Endothelial cell of umbilical vein (primary cell): ENCODE measurements at regions not wholly inside any gene's neighbourhood (a gene's known extent, or its start where the extent isn't known, plus 50 kb on each side); places are given as distances from the start of the nearest gene placed in this dataset.

Experiments
- BruUV-seq: library from RNA; stranded (reverse); fragments of 400-500 nt; replicated peaks from 2 replicates; lab custom pipeline; 2021; lab: Mats Ljungman, UMichigan
- CTCF ChIA-PET: fragments of 300-600, 350-600 bp; sonication (Branson Sonifier 250); formaldehyde crosslinking; loops from one replicate; lab custom pipeline; 2021; ENCODE audit warnings: antibody characterized with exemption, inconsistent platforms; lab: Charles Lee
- POLR2A ChIA-PET: fragments of 300-600, 350-600 bp; sonication (Branson Sonifier 250); formaldehyde crosslinking; loops from one replicate; lab custom pipeline; 2021; ENCODE audit warnings: antibody characterized with exemption, inconsistent platforms; lab: Charles Lee
- DNase-seq: peaks from one replicate; pipeline ENCODE4 v3.0.0-alpha.2; 2011; ENCODE audit warnings: low read depth, low spot score
- FAIRE-seq: peaks from 2 replicates; lab custom pipeline; 2011; peaks lifted over from hg19 to GRCh38; lab: Jason Lieb, UNC
- H2AFZ ChIP-seq: 2 replicates; pipeline ENCODE4 v1.6.0; 2012; ENCODE audit warnings: low read depth, low read length, control low read depth, inconsistent platforms
- H3K27ac ChIP-seq: 2 replicates; pipeline ENCODE4 v1.5.1; 2011; ENCODE audit warnings: low read depth, mild to moderate bottlenecking, control low read depth, low read length, moderate library complexity; ENCODE audit not compliant: insufficient read depth
- H3K27me3 ChIP-seq, 2 experiments: 2 replicates each; pipeline versions ENCODE4 v1.6.0 to v1.6.1; 2011; ENCODE audit warnings: low read length in 2 of 2, mixed read lengths in 1 of 2; ENCODE audit not compliant: control insufficient read depth in 2 of 2, insufficient read depth in 2 of 2
- H3K36me3 ChIP-seq, 2 experiments: 2 replicates in 1 of 2; 3 replicates in 1 of 2; pipeline ENCODE4 v1.5.1; 2011; ENCODE audit warnings: low read length in 2 of 2, mild to moderate bottlenecking in 1 of 2, moderate library complexity in 1 of 2; ENCODE audit not compliant: control insufficient read depth in 2 of 2, insufficient read depth in 2 of 2; ENCODE audit errors: extremely low read depth in 1 of 2
- H3K4me1 ChIP-seq: 3 replicates; pipeline ENCODE4 v1.5.1; 2011; ENCODE audit warnings: mild to moderate bottlenecking, low read length; ENCODE audit not compliant: control insufficient read depth, insufficient read depth; ENCODE audit errors: extremely low read depth
- H3K4me2 ChIP-seq: 2 replicates; pipeline ENCODE4 v1.6.1; 2011; ENCODE audit warnings: low read length, control low read depth, mixed read lengths; ENCODE audit not compliant: insufficient read depth
- H3K4me3 ChIP-seq, 3 experiments: fragments of 200-600 bp in 1 of 3; sonication (generic), shearing (Covaris generic) in 1 of 3; replicated peaks in 1 of 3; 2 replicates each; pipeline ENCODE4 v1.5.1; 2011 to 2016; ENCODE audit warnings: control low read depth in 3 of 3, low read length in 3 of 3, mild to moderate bottlenecking in 2 of 3, inconsistent platforms in 1 of 3, low read depth in 1 of 3, moderate library complexity in 1 of 3; ENCODE audit not compliant: insufficient read depth in 1 of 3
- H3K79me2 ChIP-seq: 2 replicates; pipeline ENCODE4 v1.6.0; 2012; ENCODE audit warnings: low read length, inconsistent platforms; ENCODE audit not compliant: control insufficient read depth, insufficient read depth
- H3K9ac ChIP-seq: replicated peaks from 2 replicates; pipeline ENCODE3; 2011; ENCODE audit warnings: low read length, control low read depth; ENCODE audit not compliant: insufficient read depth; ENCODE audit errors: extremely low read depth
- H3K9me1 ChIP-seq: replicated peaks from 3 replicates; pipeline ENCODE4 v1.6.0; 2011; ENCODE audit warnings: mild to moderate bottlenecking, low read length; ENCODE audit not compliant: control insufficient read depth, insufficient read depth; ENCODE audit errors: extremely low read depth
- H3K9me3 ChIP-seq: replicated peaks from 2 replicates; pipeline ENCODE4 v1.5.1; 2012; ENCODE audit warnings: low read length, inconsistent platforms; ENCODE audit not compliant: control insufficient read depth, insufficient read depth
- H4K20me1 ChIP-seq: replicated peaks from 2 replicates; pipeline ENCODE3; 2011; ENCODE audit warnings: mild to moderate bottlenecking, low read length; ENCODE audit not compliant: control insufficient read depth, insufficient read depth; ENCODE audit errors: extremely low read depth
- EZH2 ChIP-seq: IDR thresholded peaks from 2 replicates; pipeline ENCODE4 v1.6.1; 2012; ENCODE audit warnings: borderline replicate concordance, low read depth, mild to moderate bottlenecking, moderate library complexity, low read length, inconsistent platforms; ENCODE audit not compliant: severe bottlenecking
- GATA2 ChIP-seq: IDR thresholded peaks from 2 replicates; pipeline ENCODE4 v1.7.0; 2011; ENCODE audit warnings: low read depth, mild to moderate bottlenecking, moderate library complexity, mixed read lengths, low read length; ENCODE audit not compliant: insufficient read length, insufficient read depth
- MAX ChIP-seq: IDR thresholded peaks from 2 replicates; pipeline ENCODE4 v1.6.1; 2011; ENCODE audit not compliant: insufficient read depth, insufficient read length
- MYC ChIP-seq: IDR thresholded peaks from one replicate; pipeline ENCODE4 v1.6.1; 2011; ENCODE audit warnings: mild to moderate bottlenecking, low read depth, low read length
- POLR2AphosphoS5 ChIP-seq: IDR thresholded peaks from 2 replicates; pipeline ENCODE4 v1.6.1; 2012; ENCODE audit warnings: low read depth, mild to moderate bottlenecking, control low read depth, low read length, moderate library complexity; ENCODE audit not compliant: insufficient read depth
- dilution Hi-C: fragments of 300-500 bp; cut with MboI; formaldehyde crosslinking; loops from one replicate; pipeline ENCODE4 v1.15.0; 2019; ENCODE audit warnings: low sequenced_read_pairs; ENCODE audit not compliant: extremely low pct_ligation_motif_present
- intact Hi-C: fragments of 100-400 bp; cut with micrococcal nuclease; formaldehyde crosslinking; loops from one replicate; pipeline ENCODE4 v1.10.0; 2022
- TF ChIP-seq, protein P1 (sequence below), 2 donors: IDR thresholded peaks; 1 replicate in 1 of 2; 2 replicates in 1 of 2; pipeline ENCODE4 v1.5.1; 2011; ENCODE audit warnings: low read length in 2 of 2, mild to moderate bottlenecking in 2 of 2, moderate library complexity in 2 of 2, control low read depth in 1 of 2, inconsistent platforms in 1 of 2, low read depth in 1 of 2; ENCODE audit not compliant: insufficient read depth in 1 of 2; ENCODE audit errors: extremely low read depth in 1 of 2

GRCh38 chr1:55951291-55951690 lies 628.1 kb downstream of the PLPP3 start:
- H3K9me3 ChIP-seq, result no peaks in the 10 kb centered on the region
- no TSS peak for BruUV-seq
- no peak overlapping the region for H3K9ac ChIP-seq
- no peaks in the 10 kb centered on the region for H3K4me1 ChIP-seq
- ChIA-PET POLR2A (no interaction called here), CTCF (no interaction called here)
- no peaks in the 10 kb centered on the region for H3K36me3 ChIP-seq
- no peak overlapping the region for H3K4me3 ChIP-seq
- H3K27ac ChIP-seq, result no peak overlapping the region
- intact Hi-C loops (no loop called here), dilution Hi-C loops (no loop called here)
- H4K20me1 ChIP-seq, result no peaks in the 10 kb centered on the region
- TF ChIP-seq MYC (no peak), GATA2 (no peak)
- no peaks in the 10 kb centered on the region for H3K79me2 ChIP-seq
- no peak overlapping the region for H3K4me2 ChIP-seq
- no peaks in the 10 kb centered on the region for H3K9me1 ChIP-seq
- no peak for DNase-seq
- H2AFZ ChIP-seq, result no peak overlapping the region
- no peaks in the 10 kb centered on the region for H3K27me3 ChIP-seq
- FAIRE-seq, result peak; percentile 55

- Histone ChIP-seq H3K27ac (no peak overlapping the region), H3K79me2 (no peaks in the 10 kb centered on the region), H3K9ac (no peak overlapping the region), H4K20me1 (no peaks in the 10 kb centered on the region), H3K9me1 (no peaks in the 10 kb centered on the region), H3K27me3 (no peaks in the 10 kb centered on the region), H3K4me1 (no peaks in the 10 kb centered on the region), H3K36me3 (no peaks in the 10 kb centered on the region), H3K9me3 (no peaks in the 10 kb centered on the region), H3K4me2 (no peak overlapping the region), H2AFZ (no peak overlapping the region), H3K4me3 (no peak overlapping the region)
- no peak for TF ChIP-seq MAX
- TF ChIP-seq, protein P1, sequence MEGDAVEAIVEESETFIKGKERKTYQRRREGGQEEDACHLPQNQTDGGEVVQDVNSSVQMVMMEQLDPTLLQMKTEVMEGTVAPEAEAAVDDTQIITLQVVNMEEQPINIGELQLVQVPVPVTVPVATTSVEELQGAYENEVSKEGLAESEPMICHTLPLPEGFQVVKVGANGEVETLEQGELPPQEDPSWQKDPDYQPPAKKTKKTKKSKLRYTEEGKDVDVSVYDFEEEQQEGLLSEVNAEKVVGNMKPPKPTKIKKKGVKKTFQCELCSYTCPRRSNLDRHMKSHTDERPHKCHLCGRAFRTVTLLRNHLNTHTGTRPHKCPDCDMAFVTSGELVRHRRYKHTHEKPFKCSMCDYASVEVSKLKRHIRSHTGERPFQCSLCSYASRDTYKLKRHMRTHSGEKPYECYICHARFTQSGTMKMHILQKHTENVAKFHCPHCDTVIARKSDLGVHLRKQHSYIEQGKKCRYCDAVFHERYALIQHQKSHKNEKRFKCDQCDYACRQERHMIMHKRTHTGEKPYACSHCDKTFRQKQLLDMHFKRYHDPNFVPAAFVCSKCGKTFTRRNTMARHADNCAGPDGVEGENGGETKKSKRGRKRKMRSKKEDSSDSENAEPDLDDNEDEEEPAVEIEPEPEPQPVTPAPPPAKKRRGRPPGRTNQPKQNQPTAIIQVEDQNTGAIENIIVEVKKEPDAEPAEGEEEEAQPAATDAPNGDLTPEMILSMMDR (IDR thresholded peaks at IDR 0.05; ENCODE audit: extremely low read depth in 1 of 2, insufficient read depth in 1 of 2, low read depth in 1 of 2, low read length in 2 of 2), result no peak
- no peak for TF ChIP-seq EZH2
- no peak for TF ChIP-seq POLR2AphosphoS5
- TF ChIP-seq MYC, result no peak
- intact Hi-C loops (no loop called here), dilution Hi-C loops (no loop called here)
- BruUV-seq, result no TSS peak
- DNase-seq, result no peak
- FAIRE-seq, result no peak
- CTCF ChIA-PET, result no interaction called here
- POLR2A ChIA-PET, result no interaction called here
Observed at GRCh38 chr1:55947446-55947845, 631.9 kb downstream of the PLPP3 start.
